ENCODE measurements at regions not wholly inside any gene's neighbourhood (a gene's known extent, or its start where the extent isn't known, plus 50 kb on each side); places are given as distances from the start of the nearest gene placed in this dataset.
"Not testable (repeated sequence)": the region's sequence is repeated elsewhere in the genome, so short reads cannot be mapped to it uniquely, and the experiment has no call there.

- no peak overlapping the region for H3K27ac Mint-ChIP-seq
- Histone ChIP-seq H2AFZ (ENCODE audit: insufficient read depth, low read depth, low read length, poor library complexity, severe bottlenecking) (no peak overlapping the region), H3K9me3 (ENCODE audit: control extremely low read depth in 1 of 3, control insufficient read depth in 2 of 3, insufficient read depth in 1 of 3, low read length in 2 of 3) (peaks cover 0 to 2% (median 0%) of the 10 kb centered on the region in 3 donors), H4K20me1 (ENCODE audit: control insufficient read depth, insufficient read depth, low read length, poor library complexity, severe bottlenecking) (no peaks in the 10 kb centered on the region), H3K4me3 (ENCODE audit: control extremely low read depth in 1 of 5, extremely low read depth in 1 of 5, insufficient read depth in 1 of 5, low read depth in 2 of 5, low read length in 4 of 5) (no peak overlapping the region), H3K4me2 (replicated peaks; ENCODE audit: low read depth, low read length, poor library complexity, severe bottlenecking) (no peak overlapping the region), H3K9ac (ENCODE audit: low read length) (no peak overlapping the region), H3K36me3 (replicated peaks in 1 of 2; ENCODE audit: control extremely low read depth in 1 of 2, control insufficient read depth in 1 of 2, extremely low read depth in 1 of 2, insufficient read depth in 2 of 2, low read length in 1 of 2) (no peaks in the 10 kb centered on the region), H3K79me2 (ENCODE audit: control insufficient read depth, insufficient read depth, low read length) (no peaks in the 10 kb centered on the region), H3K27ac (ENCODE audit: low read length in 2 of 2) (no peak overlapping the region), H3K4me1 (ENCODE audit: control insufficient read depth in 2 of 2, insufficient read depth in 2 of 2, low read length in 2 of 2) (no peaks in the 10 kb centered on the region), H3K27me3 (replicated peaks in 1 of 4; ENCODE audit: control extremely low read depth in 1 of 4, control insufficient read depth in 3 of 4, insufficient read depth in 4 of 4, low read length in 3 of 4) (no peaks in the 10 kb centered on the region)
- no peaks in the 10 kb centered on the region for H3K27me3 Mint-ChIP-seq
- ATAC-seq (ENCODE audit: low read depth): no peak
- POLR2A ChIA-PET: no interaction called here
- no CpG with 5 or more reads among the region's 1 CpG for WGBS (ENCODE audit: insufficient coverage)
- peaks cover 2% of the 10 kb centered on the region for H3K9me3 Mint-ChIP-seq (ENCODE audit: insufficient read depth)
- CTCF ChIA-PET: no interaction called here
- TF ChIP-seq EZH2 (IDR thresholded peaks at IDR 0.05; ENCODE audit: borderline replicate concordance, insufficient read depth, low read depth, low read length, poor library complexity, severe bottlenecking) (no peak), CTCF (IDR thresholded peaks at IDR 0.05) (no peak)
- H3K4me1 Mint-ChIP-seq: peaks cover 2% of the 10 kb centered on the region
- no peak for DNase-seq
- intact Hi-C loops (cut with micrococcal nuclease): no loop called here
- no peak overlapping the region for H3K4me3 Mint-ChIP-seq
These were observed 132.0 kb upstream of the MED14 start for GRCh38 chrX:40867352-40867751.

- no peak overlapping the region for H3K4me3 Mint-ChIP-seq
- Histone ChIP-seq H3K9ac (ENCODE audit: low read length) (no peak overlapping the region), H3K4me3 (ENCODE audit: control extremely low read depth in 1 of 5, extremely low read depth in 1 of 5, insufficient read depth in 1 of 5, low read depth in 2 of 5, low read length in 4 of 5) (no peak overlapping the region), H3K36me3 (replicated peaks in 1 of 2; ENCODE audit: control extremely low read depth in 1 of 2, control insufficient read depth in 1 of 2, extremely low read depth in 1 of 2, insufficient read depth in 2 of 2, low read length in 1 of 2) (no peaks in the 10 kb centered on the region), H3K4me2 (replicated peaks; ENCODE audit: low read depth, low read length, poor library complexity, severe bottlenecking) (no peak overlapping the region), H3K27ac (ENCODE audit: low read length in 2 of 2) (no peak overlapping the region), H3K4me1 (ENCODE audit: control insufficient read depth in 2 of 2, insufficient read depth in 2 of 2, low read length in 2 of 2) (no peaks in the 10 kb centered on the region), H3K27me3 (replicated peaks in 1 of 4; ENCODE audit: control extremely low read depth in 1 of 4, control insufficient read depth in 3 of 4, insufficient read depth in 4 of 4, low read length in 3 of 4) (no peaks in the 10 kb centered on the region), H3K9me3 (ENCODE audit: control extremely low read depth in 1 of 3, control insufficient read depth in 2 of 3, insufficient read depth in 1 of 3, low read length in 2 of 3) (no peaks in the 10 kb centered on the region), H2AFZ (ENCODE audit: insufficient read depth, low read depth, low read length, poor library complexity, severe bottlenecking) (no peak overlapping the region), H3K79me2 (ENCODE audit: control insufficient read depth, insufficient read depth, low read length) (no peaks in the 10 kb centered on the region), H4K20me1 (ENCODE audit: control insufficient read depth, insufficient read depth, low read length, poor library complexity, severe bottlenecking) (no peaks in the 10 kb centered on the region)
- no peaks in the 10 kb centered on the region for H3K27me3 Mint-ChIP-seq
- intact Hi-C loops (cut with micrococcal nuclease): no loop called here
- DNase-seq: no peak
- no peak for ATAC-seq (ENCODE audit: low read depth)
- H3K4me1 Mint-ChIP-seq: peaks cover 2% of the 10 kb centered on the region
- POLR2A ChIA-PET: no interaction called here
- peaks cover 2% of the 10 kb centered on the region for H3K9me3 Mint-ChIP-seq (ENCODE audit: insufficient read depth)
- WGBS (ENCODE audit: insufficient coverage): no CpG with 5 or more reads among the region's 3 CpGs
- TF ChIP-seq CTCF (IDR thresholded peaks at IDR 0.05) (no peak), EZH2 (IDR thresholded peaks at IDR 0.05; ENCODE audit: borderline replicate concordance, insufficient read depth, low read depth, low read length, poor library complexity, severe bottlenecking) (no peak)
- CTCF ChIA-PET: no interaction called here
- H3K27ac Mint-ChIP-seq: no peak overlapping the region
These were observed 133.5 kb upstream of the MED14 start for GRCh38 chrX:40868868-40869267.

- H4K20me1 ChIP-seq (ENCODE audit: control insufficient read depth, insufficient read depth, low read length, poor library complexity, severe bottlenecking); ATAC-seq (ENCODE audit: low read depth); H3K36me3 ChIP-seq (replicated peaks in 1 of 2; ENCODE audit: control extremely low read depth in 1 of 2, control insufficient read depth in 1 of 2, extremely low read depth in 1 of 2, insufficient read depth in 2 of 2, low read length in 1 of 2); POLR2A ChIA-PET; H3K4me2 ChIP-seq (replicated peaks; ENCODE audit: low read depth, low read length, poor library complexity, severe bottlenecking); H3K27ac ChIP-seq (ENCODE audit: low read length in 2 of 2); H2AFZ ChIP-seq (ENCODE audit: insufficient read depth, low read depth, low read length, poor library complexity, severe bottlenecking); H3K4me3 ChIP-seq (ENCODE audit: control extremely low read depth in 1 of 5, extremely low read depth in 1 of 5, insufficient read depth in 1 of 5, low read depth in 2 of 5, low read length in 4 of 5); CTCF ChIA-PET; H3K4me1 ChIP-seq (ENCODE audit: control insufficient read depth in 2 of 2, insufficient read depth in 2 of 2, low read length in 2 of 2); H3K9ac ChIP-seq (ENCODE audit: low read length); H3K4me3 Mint-ChIP-seq; H3K9me3 Mint-ChIP-seq (ENCODE audit: insufficient read depth); intact Hi-C loops (cut with micrococcal nuclease); H3K9me3 ChIP-seq (ENCODE audit: control extremely low read depth in 1 of 3, control insufficient read depth in 2 of 3, insufficient read depth in 1 of 3, low read length in 2 of 3); H3K27ac Mint-ChIP-seq; H3K4me1 Mint-ChIP-seq; DNase-seq; H3K27me3 Mint-ChIP-seq; H3K27me3 ChIP-seq (replicated peaks in 1 of 4; ENCODE audit: control extremely low read depth in 1 of 4, control insufficient read depth in 3 of 4, insufficient read depth in 4 of 4, low read length in 3 of 4); H3K79me2 ChIP-seq (ENCODE audit: control insufficient read depth, insufficient read depth, low read length): not testable (repeated sequence)
- no CpG with 5 or more reads among the region's 1 CpG for WGBS (ENCODE audit: insufficient coverage)
These were observed 135.6 kb upstream of the MED14 start for GRCh38 chrX:40870982-40871381.

All from B cell (primary cell).